Frontal cortex (tissue), 3 donors: ENCODE measurements at regions not wholly inside any gene's neighbourhood (a gene's known extent, or its start where the extent isn't known, plus 50 kb on each side); places are given as distances from the start of the nearest gene placed in this dataset.

Experiments
- DNase-seq, 2 donors: peaks; one replicate each; pipeline ENCODE4 v3.0.0; 2012; ENCODE audit warnings: low spot score in 2 of 2
- FAIRE-seq: peaks from 2 replicates; lab custom pipeline; 2012; peaks lifted over from hg19 to GRCh38; lab: Jason Lieb, UNC
- donor health status: control.
- donor health status: control.
- donor health status: control.

DNA sequence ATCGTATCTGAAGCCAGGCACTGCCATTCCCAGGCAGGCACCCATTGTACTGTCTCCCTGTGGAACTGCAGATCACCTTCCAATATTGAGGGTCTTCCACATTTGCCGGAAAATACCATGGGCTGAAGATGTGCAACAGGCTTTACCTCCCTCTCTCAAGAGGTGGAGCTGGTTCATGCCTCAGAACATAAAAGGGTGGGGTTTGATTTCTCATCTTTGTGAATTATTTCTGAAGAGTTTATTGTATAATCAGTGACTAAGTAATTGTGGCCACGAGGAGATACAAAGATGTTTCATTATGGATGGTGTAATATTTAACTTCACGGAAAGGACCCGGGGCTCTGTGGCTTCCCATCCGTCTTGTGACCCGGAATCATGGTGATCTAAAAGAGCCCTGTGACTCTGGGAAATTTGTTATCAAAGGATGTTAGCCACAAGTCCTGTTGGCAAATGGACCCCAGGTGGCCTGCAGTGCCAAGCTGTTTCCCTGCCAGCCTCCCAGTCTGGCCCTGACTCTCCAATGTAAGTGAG, 230.5 kb downstream of the LACC1 start:
- FAIRE-seq (no peak), DNase-seq (no peak)

DNA sequence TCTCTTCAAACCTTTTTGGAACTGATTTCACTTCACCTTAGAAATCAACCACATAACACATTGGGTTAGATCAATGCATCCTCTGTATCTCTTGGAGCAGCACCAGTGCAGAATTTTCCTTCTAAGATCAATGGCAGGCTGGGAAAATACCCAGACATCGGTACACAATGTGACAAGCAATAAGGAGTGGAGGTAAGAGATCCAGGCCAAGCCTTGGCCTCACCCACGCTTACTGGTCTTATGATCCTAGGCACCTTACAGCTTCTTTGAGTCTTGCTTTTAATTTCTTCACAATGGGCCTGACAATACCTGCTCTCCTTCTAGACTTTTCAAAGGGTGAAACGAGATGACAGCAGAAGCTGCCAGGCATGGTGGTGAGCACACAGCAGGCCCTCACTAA, 232.0 kb downstream of the LACC1 start:
- DNase-seq (no peak), FAIRE-seq (no peak)

DNA sequence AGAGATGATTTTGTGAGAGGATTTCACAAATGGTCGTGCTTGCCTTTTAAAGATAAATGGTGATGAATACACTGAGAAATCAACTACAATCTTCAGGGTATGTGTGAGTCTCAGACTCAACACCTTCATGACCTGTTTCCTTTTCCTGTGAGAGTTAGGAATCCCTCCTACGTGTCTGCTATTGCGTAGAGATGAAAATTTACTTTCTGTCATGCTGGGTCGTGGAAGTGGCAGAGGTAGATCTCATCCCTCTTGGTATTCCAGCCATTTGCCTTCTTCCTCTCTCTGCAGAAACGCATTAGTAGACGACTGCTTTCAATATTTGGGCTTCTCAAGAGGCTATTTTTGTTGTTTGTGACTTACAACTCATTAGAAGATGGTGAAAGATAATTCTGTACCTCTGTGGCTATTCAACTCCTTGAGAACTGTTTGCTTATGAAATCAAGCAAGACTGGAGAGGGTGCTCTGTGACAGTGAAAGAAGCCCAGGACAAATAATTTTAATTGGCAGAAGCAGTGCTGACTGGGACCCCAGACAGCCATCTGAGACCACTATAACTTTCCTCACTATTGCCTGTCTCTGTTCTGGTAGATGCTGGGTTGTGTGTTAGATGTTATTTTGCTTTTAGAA, 233.1 kb downstream of the LACC1 start:
- FAIRE-seq, result no peak
- DNase-seq, result no peak

DNA sequence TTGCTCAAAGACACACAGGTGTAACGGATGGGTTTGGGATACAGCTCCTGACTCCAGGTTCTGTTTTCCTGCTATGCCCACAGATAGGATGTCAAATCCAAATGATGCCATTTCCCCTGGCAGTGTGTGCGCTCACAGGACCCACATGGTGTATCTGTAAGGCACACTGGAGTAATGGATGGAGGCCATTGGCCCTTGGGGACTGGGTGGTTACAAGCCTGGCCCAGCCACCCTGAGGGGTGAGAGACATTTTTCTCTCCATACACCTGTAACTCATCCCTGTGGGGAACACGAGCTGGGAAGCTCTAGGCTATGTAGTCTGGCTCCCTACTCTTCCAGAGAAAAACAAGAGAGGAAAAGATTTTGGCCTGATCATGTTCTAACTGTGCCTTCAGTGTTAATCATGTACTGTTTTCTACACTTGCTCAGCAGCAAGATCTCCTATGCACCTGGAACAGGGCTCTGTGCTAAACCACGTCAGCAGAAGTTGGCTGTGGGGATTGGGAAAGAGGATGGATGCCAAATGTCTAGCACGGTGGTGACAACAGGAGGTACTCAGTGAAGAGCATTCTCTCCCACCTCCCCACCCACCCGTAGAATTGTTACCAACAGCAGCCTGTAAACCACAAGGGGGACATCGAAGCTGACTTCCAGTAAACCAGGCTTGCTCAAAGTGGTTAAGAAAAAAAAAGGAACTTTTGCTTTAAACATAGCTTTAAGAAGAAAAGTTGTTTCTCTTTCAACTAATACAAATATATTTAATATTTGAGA, 237.0 kb downstream of the LACC1 start:
- no peak for FAIRE-seq

DNA sequence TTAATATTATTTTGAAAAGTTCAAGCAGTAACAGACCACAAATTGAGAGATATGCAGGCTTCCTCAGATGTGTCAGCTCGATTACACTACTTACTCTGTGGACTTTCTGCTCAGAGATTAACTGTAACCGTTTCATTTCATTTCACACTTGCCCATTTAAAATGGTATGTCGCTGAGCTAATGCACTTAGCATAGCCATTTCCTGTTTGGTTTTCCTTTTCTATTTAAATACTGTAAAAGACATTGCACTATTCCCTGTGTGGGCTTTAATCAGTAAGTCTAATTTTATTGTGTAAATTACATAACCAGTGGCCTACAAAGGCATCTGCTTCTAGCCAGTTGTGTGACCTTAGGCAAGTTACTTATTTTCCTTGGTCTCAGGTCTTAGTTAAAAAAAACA, 237.6 kb downstream of the LACC1 start:
- DNase-seq (no peak), FAIRE-seq (no peak)

More for the DNA sequence above, 237.0 kb downstream of the LACC1 start:
- no peak for DNase-seq

DNA sequence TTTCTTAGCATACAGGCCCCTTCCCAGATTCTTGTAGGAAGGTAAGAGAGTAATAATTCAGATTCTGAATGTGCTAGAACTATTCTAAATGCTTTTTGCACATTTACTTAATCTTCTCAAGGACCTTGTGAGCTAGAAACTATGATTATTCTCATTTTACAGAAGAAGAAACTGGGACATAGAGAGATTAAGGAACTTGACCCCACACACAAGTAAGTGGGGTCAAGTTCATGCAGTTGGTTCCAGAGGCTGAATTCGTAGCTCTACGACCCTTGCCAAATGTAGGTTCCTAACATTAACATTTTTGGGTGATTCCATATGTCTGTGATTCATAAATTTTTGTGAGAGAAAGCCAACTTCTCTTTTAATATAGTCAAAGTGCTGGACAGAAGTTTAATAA, 238.1 kb downstream of the LACC1 start:
- DNase-seq (no peak), FAIRE-seq (no peak)

DNA sequence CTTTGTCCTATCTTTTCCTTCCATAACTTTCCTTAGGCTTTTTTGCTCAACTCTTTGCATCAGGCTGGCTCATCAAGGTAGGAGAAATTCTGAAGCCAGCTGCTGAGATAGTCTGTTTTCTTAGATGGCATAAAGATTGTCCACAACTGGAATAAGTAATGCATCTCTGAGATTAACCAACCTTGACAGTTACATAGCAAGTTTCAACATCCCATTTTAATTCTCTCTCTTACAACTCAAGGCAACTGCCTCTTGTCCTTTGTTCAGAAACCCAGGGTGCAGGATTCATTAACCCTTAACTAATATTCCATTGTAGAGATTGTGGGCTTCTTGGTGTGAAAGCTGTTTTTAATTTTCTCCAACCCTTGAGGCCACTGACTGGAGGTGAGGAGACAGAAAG, 239.2 kb downstream of the LACC1 start:
- FAIRE-seq, result no peak
- DNase-seq, result no peak

DNA sequence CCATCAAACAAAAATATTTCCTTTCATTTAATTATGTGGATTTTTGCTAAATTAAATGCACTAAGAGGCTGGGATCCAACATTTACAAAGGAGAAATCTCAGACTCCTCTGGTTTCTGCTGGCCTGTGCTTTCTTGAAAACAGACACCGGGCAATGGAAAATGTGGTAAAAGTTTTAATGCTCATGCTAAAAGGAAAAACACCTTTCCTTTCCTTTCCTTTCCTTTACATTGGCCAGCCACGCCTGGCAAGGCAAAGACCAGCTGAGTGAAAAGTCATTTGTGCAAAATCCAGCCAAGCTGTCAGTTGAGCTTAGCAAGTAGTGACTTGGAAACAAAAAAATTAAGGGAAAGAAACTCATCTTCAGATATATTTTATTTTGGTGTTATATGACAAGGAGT, 240.3 kb downstream of the LACC1 start:
- no peak for DNase-seq
- FAIRE-seq, result no peak

DNA sequence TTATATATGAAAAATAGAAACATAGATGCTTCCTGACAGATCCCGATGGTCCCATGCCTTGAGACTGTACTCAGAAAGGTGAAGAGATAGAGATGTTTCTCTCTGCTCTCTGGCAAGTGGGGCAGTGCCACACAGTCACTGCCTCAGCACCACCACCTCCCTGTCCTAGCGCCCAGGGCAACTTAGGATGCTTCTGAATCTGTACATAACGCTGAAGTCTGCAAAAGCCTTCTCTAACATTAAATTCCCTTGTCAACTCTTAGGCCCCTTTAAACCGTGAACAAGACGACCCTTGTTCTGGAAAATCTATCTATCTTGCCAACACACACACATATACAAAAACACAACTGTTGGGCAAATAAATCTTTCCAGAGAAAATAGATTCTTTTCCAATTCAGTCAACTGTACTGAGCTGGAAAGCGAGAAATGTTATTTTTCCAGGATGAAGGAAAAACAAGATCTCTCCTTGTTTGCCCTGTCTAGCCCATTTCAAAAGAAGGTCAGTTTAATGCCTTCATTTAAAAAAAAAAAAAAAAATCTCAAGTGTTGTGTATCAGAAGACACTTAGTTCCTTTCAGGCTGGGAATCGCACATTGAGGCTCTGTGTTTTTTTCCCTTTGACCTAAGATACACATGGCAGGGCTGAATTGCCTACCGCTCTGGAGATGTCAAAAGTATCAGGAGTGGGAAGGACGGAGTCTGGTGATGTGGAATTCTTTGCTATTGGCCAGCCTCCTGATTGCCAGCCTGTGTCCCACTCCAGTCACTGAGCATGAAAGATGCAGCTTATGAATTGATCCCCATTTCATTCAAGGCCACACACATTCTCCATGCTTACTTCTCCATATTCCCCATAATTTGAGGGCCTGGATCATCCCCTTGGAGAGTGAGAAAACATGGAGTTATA, 241.4 kb downstream of the LACC1 start:
- FAIRE-seq (no peak), DNase-seq (no peak)

DNA sequence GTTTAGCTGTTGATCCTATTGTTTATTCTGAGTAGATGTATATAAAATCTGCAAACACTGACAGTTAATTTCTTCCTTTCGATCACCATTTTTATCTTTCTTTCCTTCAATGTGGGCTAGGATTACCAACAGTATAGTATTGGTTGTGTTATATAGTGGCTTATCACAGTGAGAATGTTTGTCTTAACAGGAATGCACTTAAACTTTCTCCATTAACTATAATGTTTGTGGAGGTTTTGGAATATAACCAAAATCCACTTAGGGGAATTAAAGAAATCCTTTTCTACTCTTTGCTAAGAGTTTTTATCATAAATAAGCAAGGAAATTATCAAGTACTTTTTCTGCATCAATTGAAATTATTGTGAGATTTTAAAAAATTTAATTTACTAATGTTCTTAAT, 244.6 kb downstream of the LACC1 start:
- no peak for FAIRE-seq
- DNase-seq, result no peak

DNA sequence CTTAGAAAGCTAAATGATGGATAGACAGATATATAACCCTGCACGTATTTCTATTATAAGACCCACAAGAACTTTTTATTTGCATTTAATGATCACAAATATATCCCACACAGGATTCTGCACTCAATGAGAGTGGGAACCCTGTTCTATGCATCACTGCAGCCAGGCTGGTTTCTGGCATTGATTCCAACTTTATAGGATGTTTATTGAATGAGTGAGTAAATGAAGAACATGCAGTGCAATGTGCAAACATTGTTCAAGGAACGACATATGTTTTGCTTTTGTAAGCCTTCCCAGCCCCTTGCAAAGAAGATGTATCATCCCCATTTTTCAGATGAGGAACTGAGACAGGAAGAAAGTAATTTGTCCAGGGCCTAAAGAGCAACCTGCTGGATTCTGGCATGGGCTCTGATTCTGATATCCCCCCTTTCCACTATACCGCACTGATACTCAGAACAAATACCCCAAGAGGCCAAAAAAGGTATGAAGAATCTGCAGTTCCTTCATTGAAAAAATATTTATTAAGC, 246.3 kb downstream of the LACC1 start:
- FAIRE-seq, result no peak
- DNase-seq, result no peak

DNA sequence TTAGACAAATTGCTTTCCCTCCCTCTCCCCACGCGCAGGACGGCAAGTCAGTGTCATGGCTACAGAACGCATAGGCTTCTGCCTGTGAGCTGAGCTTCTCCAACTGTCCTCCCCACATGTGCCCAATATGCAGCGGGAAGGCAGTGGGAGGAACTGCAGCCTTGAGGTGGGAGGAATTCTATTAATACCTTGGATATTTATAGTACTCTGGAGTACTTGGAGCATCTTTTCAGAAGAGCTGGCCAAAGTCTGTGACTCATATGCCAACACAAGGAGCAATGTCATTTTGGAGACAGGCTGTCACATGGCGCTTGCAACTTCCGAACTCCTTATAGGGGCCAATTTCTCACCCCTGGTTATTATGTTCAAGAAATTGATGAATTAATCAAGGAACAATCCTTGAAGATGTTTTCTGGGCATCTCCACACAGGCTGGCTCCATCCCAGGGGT, 245.0 kb upstream of the SERP2 start:
- no peak for DNase-seq
- FAIRE-seq, result no peak

DNA sequence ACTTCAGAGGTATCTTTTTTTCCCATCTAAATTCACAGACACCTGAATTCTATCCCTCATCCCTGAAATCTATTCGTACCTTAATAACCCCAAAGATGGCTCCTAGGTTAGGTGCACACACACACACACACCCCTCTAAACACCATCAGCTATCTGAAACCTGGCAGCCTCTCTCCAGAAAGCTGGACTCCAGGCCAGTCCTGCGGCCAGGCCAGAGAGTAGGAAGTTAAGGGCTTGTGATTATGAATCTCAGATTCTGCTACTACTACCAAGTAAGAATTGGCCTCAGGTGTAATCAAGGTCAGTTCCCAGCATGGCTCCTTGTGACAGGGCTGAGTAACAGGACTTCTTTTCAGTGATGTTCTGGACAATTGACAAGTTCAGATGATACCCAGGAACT, 244.2 kb upstream of the SERP2 start:
- FAIRE-seq (no peak), DNase-seq (no peak)

DNA sequence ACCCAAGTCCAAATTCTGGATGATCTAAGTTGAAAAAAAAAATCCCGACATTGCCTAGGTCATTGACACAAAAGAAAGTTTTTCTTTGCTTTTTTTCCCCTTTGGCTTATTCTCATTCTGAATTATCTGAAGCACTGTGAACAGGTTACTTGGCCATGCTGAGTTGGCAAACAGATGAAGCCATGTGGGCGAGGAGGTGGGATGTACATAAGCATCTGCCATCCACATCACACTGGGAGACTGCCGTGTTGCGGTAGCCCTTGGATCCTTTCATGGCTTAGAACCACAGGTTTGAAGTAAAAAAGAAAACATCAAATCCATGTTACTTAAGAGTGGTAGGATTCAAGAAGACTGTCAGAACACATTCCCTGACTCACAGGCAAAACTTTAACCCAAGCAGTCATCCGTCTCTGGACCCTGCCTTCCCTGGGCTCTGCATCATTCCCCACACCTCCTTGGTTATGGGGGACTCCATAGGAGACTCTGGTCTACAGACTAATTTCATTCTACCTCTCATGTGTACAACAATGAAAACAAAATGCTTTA, 242.5 kb upstream of the SERP2 start:
- DNase-seq, result no peak
- FAIRE-seq, result no peak

DNA sequence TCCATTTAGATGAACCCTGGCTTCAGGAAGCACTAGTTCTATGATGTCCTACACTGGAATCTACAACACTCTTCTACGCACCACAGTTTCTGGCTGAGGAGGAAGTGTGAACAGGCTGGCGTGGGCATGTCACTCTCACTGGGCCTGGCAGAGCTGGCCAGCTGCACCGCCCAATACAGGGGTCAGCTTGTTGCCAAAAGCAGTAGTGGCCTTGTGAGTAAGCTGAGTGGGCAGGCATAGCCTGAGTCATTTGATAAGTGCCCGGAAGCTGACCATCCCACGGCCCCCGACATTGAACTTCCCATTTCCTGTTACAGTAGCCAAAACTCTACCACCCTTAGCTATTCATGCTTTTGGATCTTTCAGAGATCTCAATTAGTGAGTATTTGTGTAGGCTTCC, 240.9 kb upstream of the SERP2 start:
- no peak for DNase-seq

DNA sequence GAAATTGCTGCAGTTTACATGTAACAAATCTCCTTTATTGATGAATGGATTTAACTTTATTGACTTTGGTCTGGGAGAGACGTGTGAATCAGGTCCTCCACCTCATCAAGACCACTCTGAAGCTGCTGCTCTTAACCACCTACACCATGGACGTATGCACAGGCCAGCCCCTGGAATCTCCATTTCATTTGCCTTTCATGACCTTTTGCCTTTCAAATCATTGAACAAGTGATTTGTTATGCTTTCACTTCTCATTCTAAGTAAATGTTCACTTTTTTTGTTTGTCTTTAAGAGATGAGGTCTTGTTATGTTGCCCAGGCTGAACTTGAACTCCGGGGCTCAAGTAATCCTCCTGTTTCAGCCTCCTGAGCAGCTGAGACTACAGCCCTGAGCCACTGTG, 240.0 kb upstream of the SERP2 start:
- FAIRE-seq (no peak), DNase-seq (no peak)

More for the DNA sequence above, 240.9 kb upstream of the SERP2 start:
- no peak for FAIRE-seq

DNA sequence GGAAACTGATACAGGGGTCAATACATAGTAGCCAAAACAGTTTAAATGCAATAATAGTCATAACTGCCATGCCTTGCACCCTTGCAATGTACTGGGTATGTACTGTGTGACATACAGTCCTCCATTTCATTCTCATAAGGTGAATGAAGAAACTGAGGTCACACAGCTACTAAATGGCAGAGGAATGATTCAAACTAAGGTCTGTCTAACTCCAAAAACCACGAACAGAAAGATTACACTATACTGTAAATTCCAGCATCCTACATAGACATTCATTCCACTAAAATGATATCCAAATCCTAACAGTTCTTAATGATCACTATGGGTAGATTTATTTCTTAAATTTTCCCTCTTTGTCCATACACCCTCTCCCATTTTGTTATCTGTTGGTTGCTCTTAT, 238.1 kb upstream of the SERP2 start:
- FAIRE-seq (no peak), DNase-seq (no peak)

DNA sequence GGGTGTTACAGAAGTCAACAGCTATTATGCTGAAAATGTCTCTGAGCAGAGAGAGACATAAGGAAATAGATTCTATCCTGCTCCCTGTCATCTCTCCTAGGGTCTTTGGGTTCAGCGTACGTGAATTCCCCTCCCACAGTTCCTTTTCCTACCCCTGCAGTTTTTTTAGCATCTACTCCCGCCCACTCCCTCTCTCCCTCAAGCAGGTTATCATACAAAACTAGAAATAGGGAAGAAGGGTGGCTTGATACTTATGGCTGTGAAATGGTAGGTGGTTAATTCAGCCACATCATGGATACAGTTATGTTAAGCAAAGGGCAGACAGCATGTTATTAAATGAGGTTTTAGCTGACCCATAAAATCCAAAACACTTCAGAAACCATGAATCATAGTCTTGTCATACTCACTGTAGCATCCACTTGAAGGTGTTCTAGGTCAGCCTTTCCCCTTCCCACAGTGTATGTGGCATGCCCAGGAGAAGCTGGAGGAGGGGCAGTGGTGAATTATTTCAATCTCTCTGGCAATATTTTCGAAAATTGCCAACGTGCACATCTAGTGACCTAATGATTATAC, 236.8 kb upstream of the SERP2 start:
- FAIRE-seq, result no peak
- DNase-seq, result no peak

DNA sequence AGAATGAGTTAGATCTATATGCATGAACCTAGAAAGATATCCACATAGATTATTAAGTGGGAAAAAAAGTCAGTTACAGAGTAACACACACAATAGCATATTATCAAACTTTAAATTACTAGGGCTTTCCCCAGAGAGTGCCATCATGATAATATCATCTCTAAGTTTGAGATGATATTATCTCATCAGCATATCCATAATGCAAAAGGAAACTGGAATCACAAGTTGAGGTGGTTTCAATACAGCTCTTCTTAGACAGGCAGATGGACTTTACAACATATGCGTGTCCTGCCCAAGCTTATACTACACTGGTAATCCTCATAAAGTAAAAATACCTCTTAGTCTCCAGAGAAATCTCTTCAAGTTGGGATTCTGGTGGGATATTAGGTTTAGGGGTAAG, 236.2 kb upstream of the SERP2 start:
- no peak for FAIRE-seq

DNA sequence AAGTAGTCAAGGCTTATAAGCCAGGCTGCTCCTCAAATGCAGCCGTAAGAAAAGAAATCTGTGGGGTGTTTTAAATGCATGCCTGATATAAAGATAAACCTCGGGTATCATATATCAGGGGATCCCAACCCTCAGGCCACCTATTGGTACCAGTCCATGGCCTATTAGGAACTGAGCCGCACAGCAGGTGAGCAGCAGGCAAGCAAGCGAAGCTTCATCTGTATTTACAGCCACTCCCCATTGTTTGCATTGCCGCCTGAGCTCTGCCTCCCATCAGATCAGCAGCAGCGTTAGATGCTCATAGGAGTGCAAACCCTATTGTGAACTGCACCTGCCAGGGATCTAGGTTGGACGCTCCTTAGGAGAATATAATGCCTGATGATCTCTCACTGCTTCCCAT, 233.5 kb upstream of the SERP2 start:
- DNase-seq (no peak), FAIRE-seq (no peak)

More for the DNA sequence above, 236.2 kb upstream of the SERP2 start:
- DNase-seq, result no peak
